ENCODE measurements at regions not wholly inside any gene's neighbourhood (a gene's known extent, or its start where the extent isn't known, plus 50 kb on each side); places are given as distances from the start of the nearest gene placed in this dataset.

- WGBS, 2 experiments (ENCODE audit: insufficient coverage in 1 of 2, insufficient read length in 1 of 2), result 93 to 96% methylated on average over 2 of the region's 3 CpGs
- H3K4me1 Mint-ChIP-seq, result no peaks in the 10 kb centered on the region
- H3K27me3 Mint-ChIP-seq (ENCODE audit: insufficient read depth), result no peaks in the 10 kb centered on the region
- Histone ChIP-seq H3K4me3 (ENCODE audit: low read length) (no peak overlapping the region), H3K4me1 (ENCODE audit: control insufficient read depth, insufficient read depth, low read length) (no peaks in the 10 kb centered on the region), H3K9me3 (ENCODE audit: control insufficient read depth, low read length) (no peaks in the 10 kb centered on the region), H3K36me3 (ENCODE audit: control insufficient read depth, insufficient read depth, low read length) (no peaks in the 10 kb centered on the region), H3K27ac (ENCODE audit: low read depth, low read length) (no peak overlapping the region), H3K27me3 (ENCODE audit: control insufficient read depth, insufficient read depth, low read length, poor library complexity, severe bottlenecking) (no peaks in the 10 kb centered on the region), H3K9ac (ENCODE audit: extremely low read depth, low read length, poor library complexity, severe bottlenecking) (no peak overlapping the region)
- no peak overlapping the region for H3K27ac Mint-ChIP-seq
- DNase-seq, result no peak
- no peak for TF ChIP-seq CTCF (conservative IDR thresholded peaks at IDR 0.05)
- no peaks in the 10 kb centered on the region for H3K36me3 Mint-ChIP-seq (ENCODE audit: low read depth)
- H3K9me3 Mint-ChIP-seq, result no peaks in the 10 kb centered on the region
- H3K4me3 Mint-ChIP-seq, result no peak overlapping the region
Measured at GRCh38 chr18:40088130-40088529, 1866.9 kb upstream of the PIK3C3 start.

- Mint-ChIP-seq H3K4me3 (no peak overlapping the region), H3K36me3 (ENCODE audit: low read depth) (no peaks in the 10 kb centered on the region), H3K4me1 (peaks cover 15% of the 10 kb centered on the region), H3K9me3 (no peaks in the 10 kb centered on the region), H3K27me3 (ENCODE audit: insufficient read depth) (peaks cover 6% of the 10 kb centered on the region), H3K27ac (no peak overlapping the region)
- no peak overlapping the region for H3K9ac ChIP-seq (ENCODE audit: extremely low read depth, low read length, poor library complexity, severe bottlenecking)
- DNase-seq, result no peak
- WGBS, 2 experiments (ENCODE audit: insufficient coverage in 1 of 2, insufficient read length in 1 of 2), result 100% methylated on average over 2 of the region's 2 CpGs; no CpG with 5 or more reads in 1 of the 2 experiments
- no peaks in the 10 kb centered on the region for H3K36me3 ChIP-seq (ENCODE audit: control insufficient read depth, insufficient read depth, low read length)
- no peaks in the 10 kb centered on the region for H3K27me3 ChIP-seq (ENCODE audit: control insufficient read depth, insufficient read depth, low read length, poor library complexity, severe bottlenecking)
- no peak overlapping the region for H3K27ac ChIP-seq (ENCODE audit: low read depth, low read length)
- no peaks in the 10 kb centered on the region for H3K9me3 ChIP-seq (ENCODE audit: control insufficient read depth, low read length)
- peaks cover 7% of the 10 kb centered on the region for H3K4me1 ChIP-seq (ENCODE audit: control insufficient read depth, insufficient read depth, low read length)
- no peak overlapping the region for H3K4me3 ChIP-seq (ENCODE audit: low read length)
- TF ChIP-seq CTCF (conservative IDR thresholded peaks at IDR 0.05), result no peak
Measured at GRCh38 chr18:40079786-40080185, 1875.2 kb upstream of the PIK3C3 start.

- TF ChIP-seq CTCF (conservative IDR thresholded peaks at IDR 0.05), result no peak
- Histone ChIP-seq H3K9ac (ENCODE audit: extremely low read depth, low read length, poor library complexity, severe bottlenecking) (no peak overlapping the region), H3K4me1 (ENCODE audit: control insufficient read depth, insufficient read depth, low read length) (peaks cover 7% of the 10 kb centered on the region), H3K4me3 (ENCODE audit: low read length) (no peak overlapping the region), H3K27me3 (ENCODE audit: control insufficient read depth, insufficient read depth, low read length, poor library complexity, severe bottlenecking) (no peaks in the 10 kb centered on the region), H3K36me3 (ENCODE audit: control insufficient read depth, insufficient read depth, low read length) (no peaks in the 10 kb centered on the region), H3K27ac (ENCODE audit: low read depth, low read length) (no peak overlapping the region), H3K9me3 (ENCODE audit: control insufficient read depth, low read length) (no peaks in the 10 kb centered on the region)
- H3K4me3 Mint-ChIP-seq, result no peak overlapping the region
- H3K36me3 Mint-ChIP-seq (ENCODE audit: low read depth), result no peaks in the 10 kb centered on the region
- H3K27me3 Mint-ChIP-seq (ENCODE audit: insufficient read depth), result no peaks in the 10 kb centered on the region
- no peaks in the 10 kb centered on the region for H3K9me3 Mint-ChIP-seq
- no peak overlapping the region for H3K27ac Mint-ChIP-seq
- no peak for DNase-seq
- peaks cover 8% of the 10 kb centered on the region for H3K4me1 Mint-ChIP-seq
- 92 to 100% methylated on average over 1 to 2 of the region's 2 CpGs for WGBS, 2 experiments (ENCODE audit: insufficient coverage in 1 of 2, insufficient read length in 1 of 2)
Measured at GRCh38 chr18:40075616-40076015, 1879.4 kb upstream of the PIK3C3 start.

Data from endodermal cell (in vitro differentiated cells).